Neural progenitor cell (in vitro differentiated cells): ENCODE measurements at regions not wholly inside any gene's neighbourhood (a gene's known extent, or its start where the extent isn't known, plus 50 kb on each side); places are given as distances from the start of the nearest gene placed in this dataset.

ENCODE experiments used
- DNase-seq: peaks from one replicate; pipeline ENCODE4 v3.0.0-alpha.2; 2016; ENCODE audit warnings: low spot score
- H2AFZ ChIP-seq: fragments of 200-600 bp; sonication (generic); replicated peaks from 2 replicates; pipeline ENCODE4 v1.6.1; 2016; ENCODE audit warnings: antibody characterized with exemption
- H3F3A ChIP-seq: fragments of 200-600 bp; sonication (generic); 2 replicates; pipeline ENCODE4 v1.6.1; 2016; ENCODE audit warnings: antibody characterized with exemption, low read depth
- H3K27ac ChIP-seq: fragments of 200-600 bp; sonication (generic); 2 replicates; pipeline ENCODE4 v1.5.1; 2016; ENCODE audit warnings: mild to moderate bottlenecking
- H3K27me3 ChIP-seq: fragments of 200-600 bp; sonication (generic); 2 replicates; pipeline ENCODE4 v1.6.1; 2016; ENCODE audit warnings: mild to moderate bottlenecking, moderate library complexity
- H3K36me3 ChIP-seq: fragments of 200-600 bp; sonication (generic); 2 replicates; pipeline ENCODE4 v1.5.1; 2016
- H3K4me1 ChIP-seq: fragments of 200-600 bp; sonication (generic); 2 replicates; pipeline ENCODE4 v1.6.1; 2016; ENCODE audit warnings: mixed run types
- H3K4me2 ChIP-seq: fragments of 200-600 bp; sonication (generic); 2 replicates; pipeline ENCODE4 v1.6.1; 2016
- H3K4me3 ChIP-seq: fragments of 200-600 bp; sonication (generic); 2 replicates; pipeline ENCODE4 v1.5.1; 2016
- H3K79me2 ChIP-seq: fragments of 200-600 bp; sonication (generic); 2 replicates; pipeline ENCODE4 v1.6.1; 2016; ENCODE audit warnings: low read depth
- H3K9ac ChIP-seq: fragments of 200-600 bp; sonication (generic); 2 replicates; pipeline ENCODE4 v1.6.1; 2016
- H3K9me3 ChIP-seq: fragments of 200-600 bp; sonication (generic); 2 replicates; pipeline ENCODE4 v1.5.1; 2016; ENCODE audit warnings: low read depth
- H4K20me1 ChIP-seq: fragments of 200-600 bp; sonication (generic); 2 replicates; pipeline ENCODE4 v1.6.1; 2016; ENCODE audit warnings: low read depth
- H3K27ac Mint-ChIP-seq: 3 replicates; pipeline ENCODE4 v1.8.0; 2021; ENCODE audit warnings: mixed read lengths
- H3K27me3 Mint-ChIP-seq: 2 replicates; pipeline ENCODE4 v1.8.0; 2022; ENCODE audit warnings: low read depth, mild to moderate bottlenecking, inconsistent platforms, moderate library complexity, mixed read lengths; ENCODE audit not compliant: insufficient read depth
- H3K36me3 Mint-ChIP-seq: 3 replicates; pipeline ENCODE4 v1.8.0; 2021; ENCODE audit warnings: mixed read lengths
- H3K4me1 Mint-ChIP-seq: 3 replicates; pipeline ENCODE4 v1.8.0; 2021; ENCODE audit warnings: mixed read lengths
- H3K4me3 Mint-ChIP-seq: 3 replicates; pipeline ENCODE4 v1.8.0; 2021; ENCODE audit warnings: mild to moderate bottlenecking, moderate library complexity, mixed read lengths
- H3K9me3 Mint-ChIP-seq: 3 replicates; pipeline ENCODE4 v1.8.0; 2020; ENCODE audit warnings: mixed read lengths
- CTCF ChIP-seq: fragments of 200-600 bp; sonication (generic); IDR thresholded peaks from 2 replicates; pipeline ENCODE4 v1.5.1; 2017; ENCODE audit warnings: antibody characterized with exemption, mild to moderate bottlenecking
- EZH2 ChIP-seq: fragments of 200-600 bp; sonication (generic); IDR thresholded peaks from 2 replicates; pipeline ENCODE4 v1.6.1; 2017; ENCODE audit warnings: antibody characterized with exemption, mild to moderate bottlenecking, moderate library complexity
- EZH2phosphoT487 ChIP-seq: fragments of 200-600 bp; sonication (generic); IDR thresholded peaks from 2 replicates; pipeline ENCODE4 v1.6.1; 2017; ENCODE audit warnings: antibody characterized with exemption

DNA sequence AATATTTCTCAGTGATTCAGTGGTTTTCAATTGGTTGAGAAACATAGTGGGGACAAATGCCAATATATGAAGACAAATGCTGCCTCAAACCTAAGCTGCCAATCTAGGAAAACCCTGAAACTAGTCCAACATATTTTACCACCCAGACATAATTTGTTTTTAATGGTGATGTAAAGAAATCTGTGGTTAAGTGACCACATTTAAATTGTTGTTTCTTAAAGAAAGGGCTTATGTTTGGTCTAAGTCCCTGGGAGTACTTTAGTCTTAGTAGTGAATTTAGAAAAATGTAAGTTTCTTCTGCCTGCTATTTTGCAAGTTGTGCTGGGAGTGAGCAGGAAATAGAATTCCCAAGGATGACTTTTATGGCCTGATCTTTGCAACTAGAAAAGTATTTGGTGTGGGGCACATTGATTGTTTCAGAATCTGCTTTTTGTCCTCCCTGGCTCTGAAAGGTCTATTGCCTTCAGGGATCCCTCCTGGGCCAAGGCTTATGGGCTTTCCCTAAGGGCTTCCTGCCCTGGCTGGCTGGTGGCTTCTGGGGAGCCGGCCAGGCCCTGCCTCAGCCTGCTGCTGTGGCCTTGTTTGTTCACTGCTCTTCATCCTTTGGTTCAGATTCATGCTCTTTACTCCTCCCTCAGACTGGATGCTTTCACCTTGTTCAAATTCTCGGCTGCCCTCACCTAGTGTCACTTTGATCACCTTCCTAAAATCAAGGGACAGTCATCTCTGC is 169.8 kb upstream of the JADE1 start:
- Mint-ChIP-seq H3K27ac (no peak overlapping the region), H3K4me1 (peaks cover 10% of the 10 kb centered on the region), H3K27me3 (peaks cover 4% of the 10 kb centered on the region), H3K36me3 (no peaks in the 10 kb centered on the region), H3K9me3 (no peaks in the 10 kb centered on the region), H3K4me3 (no peak overlapping the region)
- DNase-seq, result no peak
- Histone ChIP-seq H3K79me2 (no peaks in the 10 kb centered on the region), H3K36me3 (no peaks in the 10 kb centered on the region), H3F3A (peaks cover 15% of the 10 kb centered on the region), H3K27me3 (no peaks in the 10 kb centered on the region), H3K27ac (no peak overlapping the region), H2AFZ (peak overlapping the region; percentile 51), H3K4me3 (no peak overlapping the region), H4K20me1 (no peaks in the 10 kb centered on the region), H3K4me1 (peaks cover 47% of the 10 kb centered on the region), H3K4me2 (no peak overlapping the region), H3K9me3 (no peaks in the 10 kb centered on the region), H3K9ac (no peak overlapping the region)
- no peak for TF ChIP-seq CTCF
- no peak for TF ChIP-seq EZH2phosphoT487
- no peak for TF ChIP-seq EZH2

GRCh38 chr4:128636906-128637305 is 172.6 kb upstream of the JADE1 start:
- Histone ChIP-seq H3K27me3 (no peaks in the 10 kb centered on the region), H3K4me2 (no peak overlapping the region), H2AFZ (no peak overlapping the region), H4K20me1 (no peaks in the 10 kb centered on the region), H3K4me1 (peaks cover 47% of the 10 kb centered on the region), H3K9me3 (no peaks in the 10 kb centered on the region), H3K36me3 (no peaks in the 10 kb centered on the region), H3K27ac (no peak overlapping the region), H3K9ac (no peak overlapping the region), H3K79me2 (no peaks in the 10 kb centered on the region), H3K4me3 (no peak overlapping the region), H3F3A (peaks cover 15% of the 10 kb centered on the region)
- Mint-ChIP-seq H3K4me3 (no peak overlapping the region), H3K27ac (no peak overlapping the region), H3K27me3 (peaks cover 5% of the 10 kb centered on the region), H3K4me1 (peaks cover 10% of the 10 kb centered on the region), H3K36me3 (no peaks in the 10 kb centered on the region), H3K9me3 (peaks cover 2% of the 10 kb centered on the region)
- no peak for TF ChIP-seq CTCF
- TF ChIP-seq EZH2, result no peak
- no peak for TF ChIP-seq EZH2phosphoT487
- DNase-seq, result no peak

GRCh38 chr4:128635955-128636560 is 173.4 kb upstream of the JADE1 start:
- Histone ChIP-seq H2AFZ (peak overlapping the region; percentile 38), H3K36me3 (no peaks in the 10 kb centered on the region)
- H3K27ac Mint-ChIP-seq, result no peak overlapping the region

More at GRCh38 chr4:128635955-128636560, 173.4 kb upstream of the JADE1 start:
- Histone ChIP-seq H3F3A (peaks cover 15% of the 10 kb centered on the region), H3K79me2 (no peaks in the 10 kb centered on the region), H3K27ac (peak overlapping the region; percentile 52), H3K4me2 (peak overlapping the region; percentile 36), H3K9ac (no peak overlapping the region), H3K9me3 (no peaks in the 10 kb centered on the region), H3K4me3 (no peak overlapping the region), H3K27me3 (no peaks in the 10 kb centered on the region), H3K4me1 (peaks cover 49% of the 10 kb centered on the region), H4K20me1 (no peaks in the 10 kb centered on the region)
- Mint-ChIP-seq H3K36me3 (no peaks in the 10 kb centered on the region), H3K4me3 (no peak overlapping the region), H3K9me3 (peaks cover 2% of the 10 kb centered on the region), H3K4me1 (peaks cover 12% of the 10 kb centered on the region), H3K27me3 (peaks cover 4% of the 10 kb centered on the region)
- no peak for TF ChIP-seq CTCF
- TF ChIP-seq EZH2, result no peak
- TF ChIP-seq EZH2phosphoT487, result no peak
- DNase-seq, result peak; percentile 18
